ENCODE measurements at regions not wholly inside any gene's neighbourhood (a gene's known extent, or its start where the extent isn't known, plus 50 kb on each side); places are given as distances from the start of the nearest gene placed in this dataset.

DNA sequence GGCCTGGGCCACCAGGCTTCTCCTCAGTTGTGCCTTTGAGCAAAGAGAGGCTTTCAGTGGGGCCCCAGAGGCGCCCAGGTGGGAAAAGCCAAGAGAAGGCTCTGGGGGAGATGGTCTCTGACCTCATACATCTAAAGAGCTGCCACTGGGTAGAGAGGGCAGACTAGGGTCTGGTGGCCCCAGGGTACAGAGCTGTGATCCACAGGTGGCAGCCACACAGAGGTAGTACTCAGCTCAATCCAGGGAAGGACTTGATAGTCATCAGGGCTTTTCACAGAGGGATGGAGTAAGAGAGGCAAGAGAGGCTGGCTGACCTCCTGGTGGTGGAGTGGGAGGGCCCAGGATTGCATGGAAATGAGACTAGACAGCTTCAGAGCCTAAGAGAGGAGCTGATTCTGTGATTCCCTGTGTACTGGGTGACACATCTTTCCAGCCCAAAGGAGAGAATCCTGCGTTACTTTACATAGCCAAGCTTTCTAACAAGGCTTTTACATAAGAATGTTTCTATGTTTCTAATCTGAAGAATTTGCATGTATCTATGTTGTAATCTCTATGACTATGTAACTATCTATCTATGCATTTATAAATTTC is 53.2 kb upstream of the PJA1 start:
- Histone ChIP-seq H3K18ac (ENCODE audit: insufficient read length, low read depth, low read length) (no peak overlapping the region), H3K4ac (ENCODE audit: low read depth, low read length) (no peak overlapping the region), H2BK120ac (ENCODE audit: low read depth, low read length, poor library complexity, severe bottlenecking) (no peak overlapping the region), H3K9ac (ENCODE audit: extremely low read depth, insufficient read length, low read length) (no peak overlapping the region), H3K79me2 (ENCODE audit: insufficient read depth, low read length) (no peaks in the 10 kb centered on the region), H4K5ac (ENCODE audit: insufficient read length, low read depth, low read length) (no peak overlapping the region), H3K4me2 (ENCODE audit: insufficient read depth, insufficient read length, low read length) (no peak overlapping the region), H3T11ph (ENCODE audit: low read length) (no peak overlapping the region), H2AK5ac (ENCODE audit: insufficient read length, low read length) (no peak overlapping the region), H3K23me2 (ENCODE audit: insufficient read length, low read depth, low read length, poor library complexity, severe bottlenecking) (no peaks in the 10 kb centered on the region), H3K56ac (ENCODE audit: insufficient read length, low read depth, low read length) (no peak overlapping the region), H3K79me1 (ENCODE audit: insufficient read depth, low read depth, low read length, poor library complexity, severe bottlenecking) (no peaks in the 10 kb centered on the region), H3K27ac (ENCODE audit: insufficient read length, low read depth, low read length) (no peak overlapping the region), H3K4me1 (ENCODE audit: insufficient read depth, low read length) (no peaks in the 10 kb centered on the region; the same call in 1 of the 2 replicates), H2BK20ac (ENCODE audit: low read depth, low read length, poor library complexity, severe bottlenecking) (no peak overlapping the region), H2AFZ (ENCODE audit: low read length) (no peak overlapping the region), H2BK5ac (ENCODE audit: insufficient read length, low read length) (no peak overlapping the region), H3K9me3 (ENCODE audit: control insufficient read depth, low read depth, low read length) (no peaks in the 10 kb centered on the region), H4K8ac (replicated peaks; ENCODE audit: insufficient read length, low read depth, low read length) (no peak overlapping the region), H4K20me1 (ENCODE audit: control insufficient read depth, insufficient read depth, insufficient read length) (no peaks in the 10 kb centered on the region), H3K23ac (ENCODE audit: insufficient read length, low read depth, low read length) (no peak overlapping the region), H2BK15ac (ENCODE audit: low read depth, low read length) (no peak overlapping the region), H4K91ac (ENCODE audit: insufficient read length, low read depth, low read length) (no peak overlapping the region), H2BK12ac (ENCODE audit: insufficient read length, low read depth, low read length) (no peak overlapping the region), H3K14ac (ENCODE audit: insufficient read depth, low read length) (no peak overlapping the region), H3K27me3 (ENCODE audit: insufficient read depth, low read length) (peaks cover 5% of the 10 kb centered on the region; the same call in 1 of the 2 replicates)
- H3K27ac Mint-ChIP-seq, result no peak overlapping the region
- no peak for DNase-seq
- WGBS (ENCODE audit: extremely low coverage, insufficient read length, low lambda C conversion rate), result no CpG with 5 or more reads among the region's 2 CpGs
- peaks cover 8 to 13% of the 10 kb centered on the region in 2 experiments for H3K4me1 Mint-ChIP-seq
- peaks cover 46% of the 10 kb centered on the region for H3K27me3 Mint-ChIP-seq (ENCODE audit: low read depth)
- H3K36me3 Mint-ChIP-seq (ENCODE audit: insufficient read depth in 1 of 3, low read depth in 3 of 3), result peaks cover 0 to 5% (median 0%) of the 10 kb centered on the region in 3 experiments; a peak in 3 of 7 replicates
- peaks cover 54 to 61% of the 10 kb centered on the region in 2 experiments for H3K9me3 Mint-ChIP-seq
- no peak overlapping the region for H3K4me3 Mint-ChIP-seq
- TF ChIP-seq, protein P1, sequence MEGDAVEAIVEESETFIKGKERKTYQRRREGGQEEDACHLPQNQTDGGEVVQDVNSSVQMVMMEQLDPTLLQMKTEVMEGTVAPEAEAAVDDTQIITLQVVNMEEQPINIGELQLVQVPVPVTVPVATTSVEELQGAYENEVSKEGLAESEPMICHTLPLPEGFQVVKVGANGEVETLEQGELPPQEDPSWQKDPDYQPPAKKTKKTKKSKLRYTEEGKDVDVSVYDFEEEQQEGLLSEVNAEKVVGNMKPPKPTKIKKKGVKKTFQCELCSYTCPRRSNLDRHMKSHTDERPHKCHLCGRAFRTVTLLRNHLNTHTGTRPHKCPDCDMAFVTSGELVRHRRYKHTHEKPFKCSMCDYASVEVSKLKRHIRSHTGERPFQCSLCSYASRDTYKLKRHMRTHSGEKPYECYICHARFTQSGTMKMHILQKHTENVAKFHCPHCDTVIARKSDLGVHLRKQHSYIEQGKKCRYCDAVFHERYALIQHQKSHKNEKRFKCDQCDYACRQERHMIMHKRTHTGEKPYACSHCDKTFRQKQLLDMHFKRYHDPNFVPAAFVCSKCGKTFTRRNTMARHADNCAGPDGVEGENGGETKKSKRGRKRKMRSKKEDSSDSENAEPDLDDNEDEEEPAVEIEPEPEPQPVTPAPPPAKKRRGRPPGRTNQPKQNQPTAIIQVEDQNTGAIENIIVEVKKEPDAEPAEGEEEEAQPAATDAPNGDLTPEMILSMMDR (conservative IDR thresholded peaks at IDR 0.05), result no peak
